Left cardiac atrium (tissue), 4 donors: ENCODE measurements at regions not wholly inside any gene's neighbourhood (a gene's known extent, or its start where the extent isn't known, plus 50 kb on each side); places are given as distances from the start of the nearest gene placed in this dataset.

Experiments
- ATAC-seq, 2 donors: fragments of 200-7000 bp; cut with Tn5 transposase; one replicate each; pipeline ENCODE4 v1.9.1; 2020; ENCODE audit warnings: mild to moderate bottlenecking in 2 of 2, moderate library complexity in 2 of 2
- DNase-seq: peaks from one replicate; pipeline ENCODE4 v3.0.0-alpha.2; 2020
- intact Hi-C, 2 donors: fragments of 100-400 bp; cut with DNase I; formaldehyde crosslinking; loops; one replicate each; pipeline versions ENCODE4 v1.14.1 to v1.15.1; 2022 to 2023
- donor health status: DM: no; HTN: yes; CAD: no.
- donor health status: DM: no; HTN: yes; CAD: no; lungs with severe emphysema.
- donor health status: DM: yes; HTN: yes; CAD: no.
- donor health status: Dilated cardiomyopathy.

- DNase-seq, result no peak
- intact Hi-C loops, result no loop called here
- ATAC-seq, result no peak
Observed at GRCh38 chr1:187276677-187277076, 447.9 kb downstream of the PLA2G4A start.

- ATAC-seq, result no peak
- no peak for DNase-seq
- intact Hi-C loops, result no loop called here
Observed at GRCh38 chr1:187280031-187280430, 451.3 kb downstream of the PLA2G4A start.

- no peak for ATAC-seq
- DNase-seq, result no peak
- intact Hi-C loops, result no loop called here
Observed at GRCh38 chr1:187281085-187281484, 452.3 kb downstream of the PLA2G4A start.

- ATAC-seq (no peak), DNase-seq (no peak)
- intact Hi-C loops, result no loop called here
Observed at GRCh38 chr1:187283984-187284383, 455.2 kb downstream of the PLA2G4A start.

- ATAC-seq (no peak), DNase-seq (no peak)
- intact Hi-C loops, result no loop called here
Observed at GRCh38 chr1:187294421-187295201, 465.9 kb downstream of the PLA2G4A start.

- DNase-seq (no peak), ATAC-seq (no peak)
- intact Hi-C loops, result no loop called here
Observed at GRCh38 chr1:187300081-187300480, 471.3 kb downstream of the PLA2G4A start.

- ATAC-seq, result no peak
- intact Hi-C loops, result no loop called here
Observed at GRCh38 chr1:187306710-187307415, 478.1 kb downstream of the PLA2G4A start.

GRCh38 chr1:187310038-187310631 lies 481.4 kb downstream of the PLA2G4A start:
- intact Hi-C loops, result no loop called here
- ATAC-seq, result no peak
- DNase-seq, result no peak

More at GRCh38 chr1:187306710-187307415, 478.1 kb downstream of the PLA2G4A start:
- no peak for DNase-seq

GRCh38 chr1:187313115-187313514 lies 484.4 kb downstream of the PLA2G4A start:
- no peak for DNase-seq
- ATAC-seq, result no peak
- intact Hi-C loops, result no loop called here

GRCh38 chr1:187326557-187326956 lies 497.8 kb downstream of the PLA2G4A start:
- DNase-seq (no peak), ATAC-seq (no peak)
- intact Hi-C loops, result no loop called here

- no peak for DNase-seq
- ATAC-seq, result no peak
- intact Hi-C loops, result no loop called here
Observed at GRCh38 chr1:187336441-187337168, 507.9 kb downstream of the PLA2G4A start.

GRCh38 chr1:187338762-187339412 lies 510.1 kb downstream of the PLA2G4A start:
- DNase-seq, result no peak
- intact Hi-C loops, result no loop called here
- no peak for ATAC-seq

- ATAC-seq, result no peak
- intact Hi-C loops, result no loop called here
- DNase-seq, result no peak
Observed at GRCh38 chr1:187342495-187342894, 513.7 kb downstream of the PLA2G4A start.

- intact Hi-C loops, result no loop called here
- no peak for DNase-seq
Observed at GRCh38 chr1:187374082-187374481, 545.3 kb downstream of the PLA2G4A start.

GRCh38 chr1:187374742-187375141 lies 546.0 kb downstream of the PLA2G4A start:
- no peak for DNase-seq
- intact Hi-C loops, result no loop called here
- ATAC-seq, result no peak

More at GRCh38 chr1:187374082-187374481, 545.3 kb downstream of the PLA2G4A start:
- no peak for ATAC-seq

GRCh38 chr1:187383366-187383765 lies 554.6 kb downstream of the PLA2G4A start:
- no peak for DNase-seq
- ATAC-seq, result no peak
- intact Hi-C loops, result no loop called here

- ATAC-seq, result no peak
- intact Hi-C loops, result no loop called here
- no peak for DNase-seq
Observed at GRCh38 chr1:187384504-187384903, 555.8 kb downstream of the PLA2G4A start.

- ATAC-seq (no peak), DNase-seq (no peak)
- intact Hi-C loops, result no loop called here
Observed at GRCh38 chr1:187390215-187390818, 561.6 kb downstream of the PLA2G4A start.

GRCh38 chr1:187396226-187396625 lies 567.5 kb downstream of the PLA2G4A start:
- ATAC-seq (no peak), DNase-seq (no peak)
- intact Hi-C loops, result no loop called here
